ENCODE measurements at regions not wholly inside any gene's neighbourhood (a gene's known extent, or its start where the extent isn't known, plus 50 kb on each side); places are given as distances from the start of the nearest gene placed in this dataset.

DNA sequence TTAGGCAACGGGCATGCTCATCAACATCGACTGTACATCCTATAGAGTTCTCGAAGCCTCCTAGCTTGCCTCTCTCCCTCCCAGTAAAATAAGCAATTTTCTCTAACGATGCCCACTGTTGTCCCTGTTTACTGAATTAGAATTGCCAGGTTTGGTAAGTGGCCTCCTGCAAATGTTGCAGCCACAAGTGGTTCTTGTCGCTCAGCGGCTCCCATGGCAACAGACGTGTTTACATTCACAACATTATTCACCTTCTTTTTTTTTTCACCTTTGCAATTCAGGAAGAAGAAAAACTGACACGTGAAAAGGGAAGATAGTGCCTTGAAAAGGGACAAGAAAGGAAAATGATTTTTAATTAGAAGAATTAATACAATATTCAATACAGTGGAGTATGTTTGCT is 100.9 kb upstream of the PKP2 start:
- no peaks in the 10 kb centered on the region for H3K36me3 ChIP-seq
- TF ChIP-seq CTCF (IDR thresholded peaks at IDR 0.05) = no peak
- no peak for TF ChIP-seq POLR2A (IDR thresholded peaks at IDR 0.05)
- no peak overlapping the region for H3K4me3 ChIP-seq
- H3K4me1 ChIP-seq = no peaks in the 10 kb centered on the region
- no peaks in the 10 kb centered on the region for H3K27me3 ChIP-seq
- WGBS, 2 donors = 51 to 53% methylated on average over 8 of the region's 8 CpGs
- H3K9me3 ChIP-seq = no peaks in the 10 kb centered on the region
- no peak overlapping the region for H3K27ac ChIP-seq
- intact Hi-C loops (cut with DNase I) = no loop called here
- no peak for DNase-seq

- H3K36me3 ChIP-seq = no peaks in the 10 kb centered on the region
- 25 to 30% methylated on average over 2 of the region's 2 CpGs for WGBS, 2 donors
- H3K27ac ChIP-seq = no peak overlapping the region
- no peak overlapping the region for H3K4me3 ChIP-seq
- no peaks in the 10 kb centered on the region for H3K27me3 ChIP-seq
- no peaks in the 10 kb centered on the region for H3K9me3 ChIP-seq
- no peak for TF ChIP-seq CTCF (IDR thresholded peaks at IDR 0.05)
- TF ChIP-seq POLR2A (IDR thresholded peaks at IDR 0.05) = no peak
- no peaks in the 10 kb centered on the region for H3K4me1 ChIP-seq
- no peak for DNase-seq
- intact Hi-C loops (cut with DNase I) = no loop called here
Measured at GRCh38 chr12:32995623-32996022, 99.0 kb upstream of the PKP2 start.

DNA sequence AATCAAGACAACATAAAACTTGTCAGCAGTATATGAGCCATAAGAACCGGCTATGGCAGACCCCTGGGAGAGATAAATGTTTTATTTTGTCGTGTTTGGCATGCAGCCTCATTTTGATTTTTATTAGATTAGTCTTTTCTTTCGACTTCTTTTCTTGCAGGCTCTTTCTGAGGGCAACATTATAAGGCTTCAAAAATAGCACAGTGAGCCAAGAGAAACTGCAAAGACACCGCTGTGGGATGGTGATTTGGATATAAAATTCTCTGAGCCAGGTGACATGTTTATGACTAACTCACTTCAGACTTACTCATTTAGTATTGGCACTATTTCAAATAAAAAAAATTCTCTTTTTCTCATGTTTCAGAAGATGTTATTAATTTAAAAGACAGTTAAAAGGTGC is 96.8 kb upstream of the PKP2 start:
- Histone ChIP-seq H3K4me3 (no peak overlapping the region), H3K27me3 (no peaks in the 10 kb centered on the region), H3K9me3 (no peaks in the 10 kb centered on the region), H3K27ac (no peak overlapping the region), H3K4me1 (no peaks in the 10 kb centered on the region), H3K36me3 (no peaks in the 10 kb centered on the region)
- 35 to 36% methylated on average over 4 of the region's 4 CpGs for WGBS, 2 donors
- DNase-seq = no peak
- intact Hi-C loops (cut with DNase I) = no loop called here
- TF ChIP-seq POLR2A (IDR thresholded peaks at IDR 0.05) (no peak), CTCF (IDR thresholded peaks at IDR 0.05) (no peak)

GRCh38 chr12:32989705-32990104 is 93.1 kb upstream of the PKP2 start:
- intact Hi-C loops (cut with DNase I) = no loop called here
- Histone ChIP-seq H3K36me3 (no peaks in the 10 kb centered on the region), H3K27ac (no peak overlapping the region), H3K4me3 (no peak overlapping the region), H3K9me3 (no peaks in the 10 kb centered on the region), H3K4me1 (no peaks in the 10 kb centered on the region), H3K27me3 (no peaks in the 10 kb centered on the region)
- DNase-seq = no peak
- TF ChIP-seq POLR2A (IDR thresholded peaks at IDR 0.05) (no peak), CTCF (IDR thresholded peaks at IDR 0.05) (no peak)

- Histone ChIP-seq H3K4me3 (no peak overlapping the region), H3K27ac (no peak overlapping the region), H3K27me3 (peaks cover 0 to 6% (median 0%) of the 10 kb centered on the region in 4 donors), H3K36me3 (no peaks in the 10 kb centered on the region), H3K9me3 (no peaks in the 10 kb centered on the region), H3K4me1 (no peaks in the 10 kb centered on the region)
- no peak for DNase-seq
- TF ChIP-seq POLR2A (IDR thresholded peaks at IDR 0.05) (no peak), CTCF (IDR thresholded peaks at IDR 0.05) (no peak)
- 71 to 79% methylated on average over 4 of the region's 4 CpGs for WGBS, 2 donors
- intact Hi-C loops (cut with DNase I) = no loop called here
Measured at GRCh38 chr12:32988982-32989381, 92.4 kb upstream of the PKP2 start.

Measured in esophagus squamous epithelium (tissue), 5 donors.